SJSA1 (cell line): ENCODE measurements at regions not wholly inside any gene's neighbourhood (a gene's known extent, or its start where the extent isn't known, plus 50 kb on each side); places are given as distances from the start of the nearest gene placed in this dataset.

Source experiments
- DNase-seq, 2 experiments: peaks; one replicate each; pipeline ENCODE4 v3.0.0-alpha.2; 2015 to 2020; ENCODE audit warnings: low spot score in 2 of 2, low read depth in 1 of 2
- H3K27ac ChIP-seq: fragments of 250-450 bp; sonication (Bioruptor Pico); 2 replicates; pipeline ENCODE4 v1.5.1; 2020; ENCODE audit warnings: mild to moderate bottlenecking, moderate library complexity
- H3K27me3 ChIP-seq: fragments of 250-450 bp; sonication (Bioruptor Pico); replicated peaks from 2 replicates; pipeline ENCODE4 v1.5.1; 2020; ENCODE audit warnings: mild to moderate bottlenecking, moderate library complexity
- H3K36me3 ChIP-seq: fragments of 250-450 bp; sonication (Bioruptor Pico); 2 replicates; pipeline ENCODE4 v1.5.1; 2020; ENCODE audit warnings: mild to moderate bottlenecking
- H3K4me1 ChIP-seq: fragments of 250-450 bp; sonication (Bioruptor Pico); replicated peaks from 2 replicates; pipeline ENCODE4 v1.6.1; 2021; ENCODE audit warnings: mild to moderate bottlenecking
- H3K4me3 ChIP-seq: fragments of 250-450 bp; sonication (Bioruptor Pico); 2 replicates; pipeline ENCODE4 v1.5.1; 2020; ENCODE audit warnings: mild to moderate bottlenecking
- H3K9me3 ChIP-seq: fragments of 250-450 bp; sonication (Bioruptor Pico); replicated peaks from 2 replicates; pipeline ENCODE4 v1.5.1; 2020; ENCODE audit warnings: mild to moderate bottlenecking

- H3K27ac ChIP-seq: no peak overlapping the region
- DNase-seq: no peak
- H3K27me3 ChIP-seq: no peaks in the 10 kb centered on the region
- no peaks in the 10 kb centered on the region for H3K4me1 ChIP-seq
- no peaks in the 10 kb centered on the region for H3K9me3 ChIP-seq
- H3K4me3 ChIP-seq: no peak overlapping the region
- H3K36me3 ChIP-seq: no peaks in the 10 kb centered on the region
These were observed 216.3 kb downstream of the TMEM182 start for GRCh38 chr2:102978091-102978490.

- no peaks in the 10 kb centered on the region for H3K9me3 ChIP-seq
- DNase-seq: no peak
- H3K4me3 ChIP-seq: no peak overlapping the region
- H3K36me3 ChIP-seq: no peaks in the 10 kb centered on the region
- H3K27ac ChIP-seq: no peak overlapping the region
- H3K4me1 ChIP-seq: no peaks in the 10 kb centered on the region
- H3K27me3 ChIP-seq: no peaks in the 10 kb centered on the region
These were observed 217.6 kb downstream of the TMEM182 start for GRCh38 chr2:102979429-102979828.

- H3K9me3 ChIP-seq: no peaks in the 10 kb centered on the region
- no peaks in the 10 kb centered on the region for H3K36me3 ChIP-seq
- DNase-seq: no peak
- no peaks in the 10 kb centered on the region for H3K27me3 ChIP-seq
- H3K4me1 ChIP-seq: no peaks in the 10 kb centered on the region
- H3K27ac ChIP-seq: no peak overlapping the region
- no peak overlapping the region for H3K4me3 ChIP-seq
These were observed 222.0 kb downstream of the TMEM182 start for GRCh38 chr2:102983786-102984185.

GRCh38 chr2:102986826-102987490, 225.1 kb downstream of the TMEM182 start:
- no peak overlapping the region for H3K27ac ChIP-seq
- no peaks in the 10 kb centered on the region for H3K36me3 ChIP-seq
- no peaks in the 10 kb centered on the region for H3K27me3 ChIP-seq
- H3K4me3 ChIP-seq: no peak overlapping the region
- H3K4me1 ChIP-seq: no peaks in the 10 kb centered on the region
- H3K9me3 ChIP-seq: no peaks in the 10 kb centered on the region
- no peak for DNase-seq

- Histone ChIP-seq H3K4me3 (no peak overlapping the region), H3K9me3 (no peaks in the 10 kb centered on the region), H3K4me1 (no peaks in the 10 kb centered on the region), H3K27me3 (no peaks in the 10 kb centered on the region), H3K36me3 (no peaks in the 10 kb centered on the region), H3K27ac (no peak overlapping the region)
- no peak for DNase-seq
These were observed 230.8 kb downstream of the TMEM182 start for GRCh38 chr2:102992607-102993006.

- Histone ChIP-seq H3K9me3 (no peaks in the 10 kb centered on the region; the same call in 1 of the 2 replicates), H3K27ac (no peak overlapping the region), H3K4me3 (no peak overlapping the region), H3K4me1 (no peaks in the 10 kb centered on the region), H3K36me3 (no peaks in the 10 kb centered on the region), H3K27me3 (no peaks in the 10 kb centered on the region)
- DNase-seq: no peak
These were observed 238.1 kb downstream of the TMEM182 start for GRCh38 chr2:102999958-103000357.

GRCh38 chr2:103002954-103003353, 241.1 kb downstream of the TMEM182 start:
- Histone ChIP-seq H3K4me3 (no peak overlapping the region), H3K9me3 (no peaks in the 10 kb centered on the region; the same call in 1 of the 2 replicates), H3K4me1 (no peaks in the 10 kb centered on the region), H3K36me3 (no peaks in the 10 kb centered on the region), H3K27me3 (no peaks in the 10 kb centered on the region), H3K27ac (no peak overlapping the region)
- DNase-seq: no peak

GRCh38 chr2:103003750-103004260, 242.0 kb downstream of the TMEM182 start:
- no peak for DNase-seq
- Histone ChIP-seq H3K36me3 (no peaks in the 10 kb centered on the region), H3K27me3 (no peaks in the 10 kb centered on the region), H3K4me3 (no peak overlapping the region), H3K4me1 (no peaks in the 10 kb centered on the region), H3K27ac (no peak overlapping the region), H3K9me3 (no peaks in the 10 kb centered on the region; the same call in 1 of the 2 replicates)

- no peaks in the 10 kb centered on the region for H3K4me1 ChIP-seq
- no peak for DNase-seq
- H3K4me3 ChIP-seq: no peak overlapping the region
- no peaks in the 10 kb centered on the region; the same call in 1 of the 2 replicates for H3K9me3 ChIP-seq
- no peaks in the 10 kb centered on the region for H3K36me3 ChIP-seq
- no peaks in the 10 kb centered on the region for H3K27me3 ChIP-seq
- no peak overlapping the region for H3K27ac ChIP-seq
These were observed 242.7 kb downstream of the TMEM182 start for GRCh38 chr2:103004426-103004942.

GRCh38 chr2:103005393-103005792, 243.6 kb downstream of the TMEM182 start:
- Histone ChIP-seq H3K36me3 (no peaks in the 10 kb centered on the region), H3K9me3 (no peaks in the 10 kb centered on the region; the same call in 1 of the 2 replicates), H3K27me3 (no peaks in the 10 kb centered on the region), H3K4me1 (no peaks in the 10 kb centered on the region), H3K4me3 (no peak overlapping the region), H3K27ac (no peak overlapping the region)
- DNase-seq: no peak

GRCh38 chr2:103007086-103007485, 245.3 kb downstream of the TMEM182 start:
- Histone ChIP-seq H3K4me3 (no peak overlapping the region), H3K27ac (no peak overlapping the region), H3K36me3 (no peaks in the 10 kb centered on the region), H3K4me1 (no peaks in the 10 kb centered on the region), H3K9me3 (no peaks in the 10 kb centered on the region; the same call in 1 of the 2 replicates), H3K27me3 (no peaks in the 10 kb centered on the region)
- DNase-seq: no peak

GRCh38 chr2:103008586-103008985, 246.8 kb downstream of the TMEM182 start:
- Histone ChIP-seq H3K4me1 (no peaks in the 10 kb centered on the region), H3K27me3 (no peaks in the 10 kb centered on the region), H3K27ac (no peak overlapping the region), H3K4me3 (no peak overlapping the region), H3K36me3 (no peaks in the 10 kb centered on the region), H3K9me3 (no peaks in the 10 kb centered on the region)
- DNase-seq: no peak

- Histone ChIP-seq H3K4me3 (no peak overlapping the region), H3K9me3 (no peaks in the 10 kb centered on the region), H3K36me3 (no peaks in the 10 kb centered on the region), H3K27me3 (no peaks in the 10 kb centered on the region), H3K27ac (no peak overlapping the region), H3K4me1 (no peaks in the 10 kb centered on the region)
- DNase-seq: no peak
These were observed 248.0 kb downstream of the TMEM182 start for GRCh38 chr2:103009871-103010270.

GRCh38 chr2:103010306-103010705, 248.5 kb downstream of the TMEM182 start:
- no peaks in the 10 kb centered on the region for H3K4me1 ChIP-seq

More at GRCh38 chr2:103010306-103010705, 248.5 kb downstream of the TMEM182 start:
- DNase-seq: no peak
- H3K4me3 ChIP-seq: no peak overlapping the region
- H3K27me3 ChIP-seq: no peaks in the 10 kb centered on the region
- H3K9me3 ChIP-seq: no peaks in the 10 kb centered on the region
- H3K27ac ChIP-seq: no peak overlapping the region
- H3K36me3 ChIP-seq: no peaks in the 10 kb centered on the region
